Inferior parietal cortex (tissue), 1 donor: ENCODE measurements at regions not wholly inside any gene's neighbourhood (a gene's known extent, or its start where the extent isn't known, plus 50 kb on each side); places are given as distances from the start of the nearest gene placed in this dataset.

Source experiments
- DNase-seq: peaks from one replicate; pipeline ENCODE4 v3.0.0-alpha.2; 2016; ENCODE audit errors: extremely low spot score

GRCh38 chr5:57627661-57628060 lies 145.1 kb upstream of the ACTBL2 start:
- no peak for DNase-seq

GRCh38 chr5:57626703-57627102 lies 144.1 kb upstream of the ACTBL2 start:
- no peak for DNase-seq

- DNase-seq: no peak
Observed at GRCh38 chr5:57621624-57622023, 139.0 kb upstream of the ACTBL2 start.

GRCh38 chr5:57618767-57619381 lies 136.3 kb upstream of the ACTBL2 start:
- DNase-seq: no peak

GRCh38 chr5:57613741-57614140 lies 131.1 kb upstream of the ACTBL2 start:
- DNase-seq: no peak

- no peak for DNase-seq
Observed at GRCh38 chr5:57611177-57611576, 128.6 kb upstream of the ACTBL2 start.

- DNase-seq: no peak
Observed at GRCh38 chr5:57608542-57608941, 125.9 kb upstream of the ACTBL2 start.

GRCh38 chr5:57601996-57602395 lies 119.4 kb upstream of the ACTBL2 start:
- no peak for DNase-seq

GRCh38 chr5:57600321-57600720 lies 117.7 kb upstream of the ACTBL2 start:
- DNase-seq: no peak

GRCh38 chr5:57598756-57599155 lies 116.1 kb upstream of the ACTBL2 start:
- DNase-seq: no peak

GRCh38 chr5:57598097-57598496 lies 115.5 kb upstream of the ACTBL2 start:
- no peak for DNase-seq

- no peak for DNase-seq
Observed at GRCh38 chr5:57595523-57595991, 112.9 kb upstream of the ACTBL2 start.

GRCh38 chr5:57594436-57594835 lies 111.8 kb upstream of the ACTBL2 start:
- no peak for DNase-seq

- no peak for DNase-seq
Observed at GRCh38 chr5:57592236-57592635, 109.6 kb upstream of the ACTBL2 start.

- no peak for DNase-seq
Observed at GRCh38 chr5:57586649-57587048, 104.0 kb upstream of the ACTBL2 start.

- no peak for DNase-seq
Observed at GRCh38 chr5:57582578-57583070, 100.0 kb upstream of the ACTBL2 start.

- DNase-seq: no peak
Observed at GRCh38 chr5:57581772-57582171, 99.2 kb upstream of the ACTBL2 start.

GRCh38 chr5:57581222-57581621 lies 98.6 kb upstream of the ACTBL2 start:
- no peak for DNase-seq

GRCh38 chr5:57577432-57578175 lies 95.0 kb upstream of the ACTBL2 start:
- no peak for DNase-seq

- no peak for DNase-seq
Observed at GRCh38 chr5:57576317-57576716, 93.7 kb upstream of the ACTBL2 start.

- no peak for DNase-seq
Observed at GRCh38 chr5:57575839-57576238, 93.2 kb upstream of the ACTBL2 start.

- DNase-seq: no peak
Observed at GRCh38 chr5:57572461-57572860, 89.8 kb upstream of the ACTBL2 start.

GRCh38 chr5:57569601-57570000 lies 87.0 kb upstream of the ACTBL2 start:
- no peak for DNase-seq
